Astrocyte of the cerebellum (primary cell): ENCODE measurements at regions not wholly inside any gene's neighbourhood (a gene's known extent, or its start where the extent isn't known, plus 50 kb on each side); places are given as distances from the start of the nearest gene placed in this dataset.

Experiments used
- DNase-seq: peaks from one replicate; pipeline ENCODE4 v3.0.0-alpha.2; 2011; ENCODE audit warnings: low read depth
- H3K4me3 ChIP-seq: 2 replicates; pipeline ENCODE4 v1.5.1; 2011; ENCODE audit warnings: mild to moderate bottlenecking, low read depth, low read length, moderate library complexity
- in situ Hi-C: cut with HindIII; loops from 2 replicates; pipeline ENCODE4 v1.10.0; 2017; ENCODE audit warnings: low sequenced_read_pairs
- TF ChIP-seq, protein P1 (sequence below): IDR thresholded peaks from 2 replicates; pipeline ENCODE4 v1.5.1; 2012; ENCODE audit warnings: low read length, low read depth, moderate library complexity, mild to moderate bottlenecking; ENCODE audit errors: missing control alignments

DNA sequence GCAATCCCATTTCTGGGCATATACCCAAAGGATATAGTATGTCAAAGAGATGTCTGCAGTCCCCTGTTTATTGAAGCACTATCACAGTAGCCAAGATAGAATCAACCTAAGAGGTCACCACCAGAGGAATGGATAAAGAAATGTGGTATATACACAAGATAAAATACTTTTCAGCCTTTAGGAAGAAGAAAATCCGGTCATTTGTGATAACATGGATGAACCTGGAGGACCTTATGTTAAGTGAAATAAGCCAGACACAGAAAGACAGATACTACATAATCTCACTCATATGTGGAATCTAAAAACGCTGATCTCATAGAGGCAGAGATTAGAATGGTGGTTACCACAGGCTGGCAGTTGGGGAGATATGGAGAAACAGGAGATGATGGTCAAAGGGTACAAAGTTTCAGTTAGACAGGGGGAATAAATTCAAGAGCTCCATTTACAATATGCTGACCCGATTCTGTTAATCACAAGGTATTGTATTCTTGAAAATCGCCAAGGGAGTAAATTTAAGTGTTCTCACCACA lies 195.8 kb downstream of the MTHFS start:
- H3K4me3 ChIP-seq: no peak overlapping the region
- no peak for DNase-seq
- in situ Hi-C loops: no loop called here
- TF ChIP-seq, protein P1, sequence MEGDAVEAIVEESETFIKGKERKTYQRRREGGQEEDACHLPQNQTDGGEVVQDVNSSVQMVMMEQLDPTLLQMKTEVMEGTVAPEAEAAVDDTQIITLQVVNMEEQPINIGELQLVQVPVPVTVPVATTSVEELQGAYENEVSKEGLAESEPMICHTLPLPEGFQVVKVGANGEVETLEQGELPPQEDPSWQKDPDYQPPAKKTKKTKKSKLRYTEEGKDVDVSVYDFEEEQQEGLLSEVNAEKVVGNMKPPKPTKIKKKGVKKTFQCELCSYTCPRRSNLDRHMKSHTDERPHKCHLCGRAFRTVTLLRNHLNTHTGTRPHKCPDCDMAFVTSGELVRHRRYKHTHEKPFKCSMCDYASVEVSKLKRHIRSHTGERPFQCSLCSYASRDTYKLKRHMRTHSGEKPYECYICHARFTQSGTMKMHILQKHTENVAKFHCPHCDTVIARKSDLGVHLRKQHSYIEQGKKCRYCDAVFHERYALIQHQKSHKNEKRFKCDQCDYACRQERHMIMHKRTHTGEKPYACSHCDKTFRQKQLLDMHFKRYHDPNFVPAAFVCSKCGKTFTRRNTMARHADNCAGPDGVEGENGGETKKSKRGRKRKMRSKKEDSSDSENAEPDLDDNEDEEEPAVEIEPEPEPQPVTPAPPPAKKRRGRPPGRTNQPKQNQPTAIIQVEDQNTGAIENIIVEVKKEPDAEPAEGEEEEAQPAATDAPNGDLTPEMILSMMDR: no peak

DNA sequence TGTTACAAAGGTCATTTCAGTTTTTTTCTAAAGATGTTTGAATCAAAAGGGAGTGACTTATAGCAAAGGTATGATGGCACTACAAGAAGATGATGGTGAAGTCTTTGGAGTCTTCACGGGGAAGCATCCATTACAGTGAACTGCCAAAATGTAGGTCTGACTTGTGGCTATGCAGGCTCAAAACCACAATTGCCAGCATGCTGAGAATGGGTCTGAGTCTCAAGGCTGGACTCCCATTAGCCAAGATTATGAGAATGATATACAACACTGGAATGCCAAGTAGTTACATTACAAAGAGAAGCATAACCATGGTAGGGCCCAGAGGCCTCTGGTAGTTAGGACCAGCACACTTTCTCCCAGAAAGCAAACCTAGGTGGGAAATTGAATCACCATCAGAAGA lies 194.2 kb downstream of the MTHFS start:
- TF ChIP-seq, protein P1: no peak
- DNase-seq: no peak
- in situ Hi-C loops: no loop called here
- H3K4me3 ChIP-seq: no peak overlapping the region

DNA sequence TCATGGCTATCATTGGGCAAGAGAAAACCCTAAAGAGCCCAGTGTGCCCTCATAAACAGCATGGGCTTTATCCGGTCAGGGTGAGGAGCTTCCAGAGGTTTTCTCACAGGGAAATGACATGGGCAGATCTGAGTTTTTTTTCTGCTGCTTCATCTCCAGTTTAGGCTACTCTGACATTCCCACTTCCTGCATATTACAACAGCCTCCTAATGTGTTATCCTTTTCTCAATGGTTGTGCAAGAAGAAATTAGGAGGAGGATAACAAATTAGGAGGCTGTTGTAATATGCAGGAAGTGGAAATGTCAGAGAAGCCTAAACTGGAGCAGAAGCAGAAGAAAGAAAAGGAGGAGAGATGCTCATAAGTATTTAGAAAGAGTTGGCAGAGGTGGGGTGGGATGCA lies 175.6 kb downstream of the MTHFS start:
- no peak overlapping the region for H3K4me3 ChIP-seq
- DNase-seq: no peak
- in situ Hi-C loops: no loop called here
- TF ChIP-seq, protein P1: no peak

- TF ChIP-seq, protein P1: no peak
- H3K4me3 ChIP-seq: no peak overlapping the region
- peak; percentile 51 for DNase-seq
- in situ Hi-C loops: no loop called here
Measured at GRCh38 chr15:79724312-79724711, 172.5 kb downstream of the MTHFS start.

DNA sequence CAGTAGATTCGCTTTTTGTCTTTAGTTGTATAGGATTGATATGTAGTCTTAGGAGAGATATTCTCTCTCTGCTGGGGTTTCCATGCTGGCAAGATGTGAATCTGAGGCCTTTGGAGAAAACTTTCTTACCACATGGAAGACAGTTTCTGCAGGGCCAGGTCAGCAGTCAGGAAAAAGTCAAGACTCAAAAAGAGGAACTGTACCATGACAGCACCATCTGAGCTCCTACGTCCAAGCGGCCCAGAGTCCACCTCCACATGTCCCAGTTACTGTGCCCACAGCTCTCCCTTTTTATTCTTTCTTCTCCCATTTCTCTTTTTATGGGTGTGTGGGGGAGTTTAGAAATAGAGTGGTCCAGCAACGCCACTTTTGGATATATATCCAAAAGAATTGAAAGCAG lies 172.0 kb downstream of the MTHFS start:
- no peak overlapping the region for H3K4me3 ChIP-seq
- DNase-seq: no peak
- in situ Hi-C loops: no loop called here
- TF ChIP-seq, protein P1: no peak

DNA sequence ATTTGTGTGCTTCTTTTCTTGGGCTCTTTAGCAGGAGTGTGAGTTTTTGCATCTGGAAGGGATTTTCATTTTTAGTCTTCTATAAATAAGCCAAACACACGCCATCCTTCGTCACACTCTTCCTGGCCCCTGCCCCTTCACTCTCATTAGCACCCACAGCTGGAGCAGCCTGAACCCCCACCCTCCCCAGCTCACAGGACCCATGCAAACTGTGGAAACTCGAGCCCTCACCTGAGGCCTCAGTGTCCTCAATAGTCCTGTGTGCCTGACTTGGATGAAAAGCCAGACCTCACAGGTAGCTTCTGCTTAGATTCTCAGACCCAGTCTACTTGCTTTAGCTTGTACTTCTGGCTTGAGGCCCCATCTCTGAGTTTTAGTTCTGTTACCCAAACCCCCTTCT lies 167.9 kb downstream of the MTHFS start:
- no peak for DNase-seq
- TF ChIP-seq, protein P1: no peak
- no peak overlapping the region for H3K4me3 ChIP-seq
- in situ Hi-C loops: no loop called here

DNA sequence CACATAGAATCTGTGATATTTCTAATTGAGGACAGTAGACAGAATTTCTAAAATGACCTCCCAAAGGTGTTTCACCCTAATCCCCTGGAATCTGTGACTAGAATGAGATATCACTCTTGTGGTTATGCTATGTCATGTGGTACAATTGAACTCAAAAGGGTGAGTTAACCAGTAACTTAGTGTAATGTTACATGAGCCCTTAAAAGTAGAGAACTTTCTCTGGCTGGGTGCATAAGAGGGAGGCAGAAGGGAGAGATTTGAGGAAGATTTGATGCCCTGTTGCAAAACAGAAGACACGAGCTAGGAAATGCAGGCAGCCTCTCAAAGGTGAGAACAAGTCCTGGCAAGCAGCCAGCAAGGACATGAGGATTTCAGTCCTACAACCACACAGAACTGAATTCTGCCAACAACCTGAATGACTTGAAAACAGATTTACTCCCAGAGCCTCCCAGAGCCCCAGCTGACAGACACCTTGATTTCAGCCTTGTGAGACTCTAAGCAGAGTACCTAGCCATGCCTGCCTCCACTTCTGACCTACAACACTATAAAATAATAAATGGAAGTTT lies 160.3 kb downstream of the MTHFS start:
- in situ Hi-C loops: no loop called here
- DNase-seq: no peak

More for the DNA sequence above, 160.3 kb downstream of the MTHFS start:
- TF ChIP-seq, protein P1: no peak
- no peak overlapping the region for H3K4me3 ChIP-seq
